RWPE1 (cell line): ENCODE measurements at regions not wholly inside any gene's neighbourhood (a gene's known extent, or its start where the extent isn't known, plus 50 kb on each side); places are given as distances from the start of the nearest gene placed in this dataset.

Source experiments
- CTCF ChIA-PET: fragments of 350-600 bp; sonication (Branson Sonifier 250); formaldehyde crosslinking; extraction: SDS; loops from one replicate; lab custom pipeline; 2021; lab: Yijun Ruan, JAX
- POLR2A ChIA-PET: fragments of 400-600 bp; formaldehyde crosslinking; extraction: SDS; loops from one replicate; lab custom pipeline; 2020; ENCODE audit warnings: antibody characterized with exemption; ENCODE audit not compliant: low non-redundant PET; lab: Yijun Ruan, JAX
- DNase-seq: peaks from one replicate; pipeline ENCODE4 v3.0.0; 2012; ENCODE audit warnings: low spot score
- H3K27ac ChIP-seq: fragments of 450-650 bp; 2 replicates; pipeline ENCODE4 v1.5.1; 2017
- CTCF ChIP-seq: fragments of 450-650 bp; conservative IDR thresholded peaks from 2 replicates; pipeline ENCODE4 v1.5.1; 2017; ENCODE audit warnings: low read depth, mild to moderate bottlenecking

- no peak for DNase-seq
- CTCF ChIA-PET, result no interaction called here
- TF ChIP-seq CTCF, result no peak
- POLR2A ChIA-PET, result no interaction called here
- H3K27ac ChIP-seq, result no peak overlapping the region
These were observed 633.3 kb upstream of the CAMK1G start for GRCh38 chr1:208950206-208950605.

GRCh38 chr1:208951026-208951525 lies 632.4 kb upstream of the CAMK1G start:
- ChIA-PET CTCF (no interaction called here), POLR2A (no interaction called here)

DNA sequence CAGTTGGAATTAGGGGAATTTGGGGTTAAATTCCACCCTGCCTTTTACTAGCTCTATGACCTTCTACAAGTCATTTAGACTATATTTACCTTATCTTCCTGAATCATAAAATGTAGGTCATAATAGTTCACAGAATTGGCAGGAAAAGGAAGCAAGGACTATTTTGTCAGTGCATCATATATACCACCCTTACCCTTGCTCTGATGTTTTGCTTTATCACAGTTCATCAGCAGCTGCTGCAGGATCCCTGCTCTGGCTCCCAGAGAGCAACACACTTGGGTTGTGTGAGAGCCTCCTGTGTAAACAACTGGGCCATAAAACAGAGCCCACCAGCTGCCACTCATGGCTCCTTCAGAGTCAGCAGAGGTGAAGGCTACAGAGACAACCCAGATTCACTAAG lies 631.6 kb upstream of the CAMK1G start:
- ChIA-PET POLR2A (no interaction called here), CTCF (no interaction called here)
- H3K27ac ChIP-seq, result no peak overlapping the region
- DNase-seq, result no peak
- TF ChIP-seq CTCF, result no peak

More at GRCh38 chr1:208951026-208951525, 632.4 kb upstream of the CAMK1G start:
- no peak for TF ChIP-seq CTCF
- no peak for DNase-seq
- H3K27ac ChIP-seq, result no peak overlapping the region

DNA sequence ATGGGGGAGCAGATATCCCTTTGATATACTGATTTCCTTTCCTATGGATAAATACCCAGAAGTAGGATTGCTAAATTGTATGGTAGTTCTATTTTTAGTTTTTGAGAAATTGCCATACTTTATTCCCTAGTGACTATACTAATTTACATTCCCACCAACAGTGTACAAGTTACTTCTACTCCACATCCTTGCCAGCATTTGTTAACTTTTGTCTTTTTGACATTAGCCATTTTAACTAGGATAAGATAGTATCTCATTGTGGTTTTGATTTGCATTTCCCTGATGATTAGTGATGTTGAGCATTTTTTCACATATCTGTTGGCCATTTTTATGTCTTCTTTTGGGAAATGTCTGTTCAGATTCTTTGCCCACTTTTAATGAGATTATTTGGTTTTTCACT lies 620.6 kb upstream of the CAMK1G start:
- ChIA-PET POLR2A (no interaction called here), CTCF (interaction anchor here (0.6 kb wide), 1 partner anchor 521 kb away, joined by 3 read pairs; no protein-coding TSS in a partner anchor)
- TF ChIP-seq CTCF, result no peak

GRCh38 chr1:208965351-208965750 lies 618.2 kb upstream of the CAMK1G start:
- CTCF ChIA-PET, result no interaction called here
- no peak for TF ChIP-seq CTCF
- no peak overlapping the region for H3K27ac ChIP-seq
- POLR2A ChIA-PET, result no interaction called here
- no peak for DNase-seq

More for the DNA sequence above, 620.6 kb upstream of the CAMK1G start:
- DNase-seq, result no peak
- no peak overlapping the region for H3K27ac ChIP-seq

GRCh38 chr1:208967334-208967733 lies 616.2 kb upstream of the CAMK1G start:
- ChIA-PET POLR2A (no interaction called here), CTCF (no interaction called here)
- no peak overlapping the region for H3K27ac ChIP-seq
- no peak for TF ChIP-seq CTCF
- DNase-seq, result no peak
